ENCODE measurements at regions not wholly inside any gene's neighbourhood (a gene's known extent, or its start where the extent isn't known, plus 50 kb on each side); places are given as distances from the start of the nearest gene placed in this dataset.
"Not testable (repeated sequence)": the region's sequence is repeated elsewhere in the genome, so short reads cannot be mapped to it uniquely, and the experiment has no call there.

GRCh38 chr3:116512281-116512680 is 67.0 kb upstream of the LSAMP start:
- no peak for FAIRE-seq

GRCh38 chr3:116512931-116513330 is 67.6 kb upstream of the LSAMP start:
- TF ChIP-seq POLR2A (IDR thresholded peaks at IDR 0.05; ENCODE audit: low read depth, low read length): no peak
- FAIRE-seq: no peak
- DNase-seq (ENCODE audit: insufficient read length, low spot score): no peak

More at GRCh38 chr3:116512281-116512680, 67.0 kb upstream of the LSAMP start:
- no peak for DNase-seq (ENCODE audit: insufficient read length, low spot score)
- no peak for TF ChIP-seq POLR2A (IDR thresholded peaks at IDR 0.05; ENCODE audit: low read depth, low read length)

GRCh38 chr3:116515973-116516372 is 70.7 kb upstream of the LSAMP start:
- DNase-seq (ENCODE audit: insufficient read length, low spot score) (no peak), FAIRE-seq (no peak)

GRCh38 chr3:116517308-116517707 is 72.0 kb upstream of the LSAMP start:
- TF ChIP-seq POLR2A (IDR thresholded peaks at IDR 0.05; ENCODE audit: low read depth, low read length): no peak
- DNase-seq (ENCODE audit: insufficient read length, low spot score) (no peak), FAIRE-seq (no peak)

More at GRCh38 chr3:116515973-116516372, 70.7 kb upstream of the LSAMP start:
- no peak for TF ChIP-seq POLR2A (IDR thresholded peaks at IDR 0.05; ENCODE audit: low read depth, low read length)

GRCh38 chr3:116519101-116519500 is 73.8 kb upstream of the LSAMP start:
- DNase-seq (ENCODE audit: insufficient read length, low spot score); FAIRE-seq: not testable (repeated sequence)

GRCh38 chr3:116519823-116520222 is 74.5 kb upstream of the LSAMP start:
- not testable (repeated sequence) for DNase-seq (ENCODE audit: insufficient read length, low spot score); FAIRE-seq

GRCh38 chr3:116524453-116525210 is 79.3 kb upstream of the LSAMP start:
- DNase-seq (ENCODE audit: insufficient read length, low spot score): no peak
- no peak for TF ChIP-seq POLR2A (IDR thresholded peaks at IDR 0.05; ENCODE audit: low read depth, low read length)
- no peak for FAIRE-seq

GRCh38 chr3:116552246-116552645 is 107.0 kb upstream of the LSAMP start:
- FAIRE-seq (no peak), DNase-seq (ENCODE audit: insufficient read length, low spot score) (no peak)
- no peak for TF ChIP-seq POLR2A (IDR thresholded peaks at IDR 0.05; ENCODE audit: low read depth, low read length)

- FAIRE-seq: no peak
- TF ChIP-seq POLR2A (IDR thresholded peaks at IDR 0.05; ENCODE audit: low read depth, low read length): no peak
These were observed 108.1 kb upstream of the LSAMP start for GRCh38 chr3:116553355-116553754.

GRCh38 chr3:116561529-116561928 is 116.2 kb upstream of the LSAMP start:
- TF ChIP-seq POLR2A (IDR thresholded peaks at IDR 0.05; ENCODE audit: low read depth, low read length): no peak
- FAIRE-seq: no peak
- DNase-seq (ENCODE audit: insufficient read length, low spot score): no peak

More at GRCh38 chr3:116553355-116553754, 108.1 kb upstream of the LSAMP start:
- no peak for DNase-seq (ENCODE audit: insufficient read length, low spot score)

GRCh38 chr3:116563351-116563750 is 118.1 kb upstream of the LSAMP start:
- DNase-seq (ENCODE audit: insufficient read length, low spot score) (no peak), FAIRE-seq (no peak)
- no peak for TF ChIP-seq POLR2A (IDR thresholded peaks at IDR 0.05; ENCODE audit: low read depth, low read length)

- no peak for DNase-seq (ENCODE audit: insufficient read length, low spot score)
- TF ChIP-seq POLR2A (IDR thresholded peaks at IDR 0.05; ENCODE audit: low read depth, low read length): no peak
- no peak for FAIRE-seq
These were observed 121.2 kb upstream of the LSAMP start for GRCh38 chr3:116566478-116566960.

GRCh38 chr3:116569611-116570010 is 124.3 kb upstream of the LSAMP start:
- no peak for FAIRE-seq
- TF ChIP-seq POLR2A (IDR thresholded peaks at IDR 0.05; ENCODE audit: low read depth, low read length): no peak
- no peak for DNase-seq (ENCODE audit: insufficient read length, low spot score)

GRCh38 chr3:116579840-116580239 is 129.7 kb upstream of the TUSC7 start:
- TF ChIP-seq POLR2A (IDR thresholded peaks at IDR 0.05; ENCODE audit: low read depth, low read length): no peak
- DNase-seq (ENCODE audit: insufficient read length, low spot score) (no peak), FAIRE-seq (peak; percentile 36)

GRCh38 chr3:116586285-116586944 is 123.2 kb upstream of the TUSC7 start:
- TF ChIP-seq POLR2A (IDR thresholded peaks at IDR 0.05; ENCODE audit: low read depth, low read length): no peak
- no peak for FAIRE-seq
- DNase-seq (ENCODE audit: insufficient read length, low spot score): no peak

All from H54 (cell line).